WTC11 (cell line): ENCODE measurements at regions not wholly inside any gene's neighbourhood (a gene's known extent, or its start where the extent isn't known, plus 50 kb on each side); places are given as distances from the start of the nearest gene placed in this dataset.

Experiments
- ATAC-seq: fragments of 200-7000 bp; cut with Tn5 transposase; 2 replicates; pipeline ENCODE4 v1.10.0; 2021; ENCODE audit warnings: mild to moderate bottlenecking, moderate library complexity
- CTCF ChIA-PET: fragments of 300-600 bp; sonication (Branson Sonifier 250); formaldehyde crosslinking; loops from one replicate; lab custom pipeline; 2021; ENCODE audit warnings: antibody characterized with exemption; lab: Charles Lee
- POLR2A ChIA-PET: fragments of 350-600 bp; sonication (Branson Sonifier 250); formaldehyde crosslinking; loops from one replicate; lab custom pipeline; 2021; ENCODE audit warnings: antibody characterized with exemption; lab: Charles Lee
- DNase-seq: peaks from one replicate; pipeline ENCODE4 v3.0.0; 2021; ENCODE audit warnings: low spot score
- H3K27ac Mint-ChIP-seq: 2 replicates; pipeline ENCODE4 v1.8.0; 2021; ENCODE audit warnings: mixed read lengths
- H3K27me3 Mint-ChIP-seq: 2 replicates; pipeline ENCODE4 v1.8.0; 2021; ENCODE audit warnings: low read depth, mild to moderate bottlenecking, moderate library complexity, mixed read lengths
- H3K36me3 Mint-ChIP-seq: 2 replicates; pipeline ENCODE4 v1.8.0; 2021; ENCODE audit warnings: mixed read lengths
- H3K4me1 Mint-ChIP-seq: 2 replicates; pipeline ENCODE4 v1.8.0; 2022; ENCODE audit warnings: mixed read lengths
- H3K4me3 Mint-ChIP-seq: 2 replicates; pipeline ENCODE4 v1.8.0; 2021; ENCODE audit warnings: mild to moderate bottlenecking, moderate library complexity, mixed read lengths
- H3K9me3 Mint-ChIP-seq: 2 replicates; pipeline ENCODE4 v1.8.0; 2021; ENCODE audit warnings: mixed read lengths
- ESRRA ChIP-seq: sonication (generic); formaldehyde crosslinking; IDR thresholded peaks from 2 replicates; pipeline ENCODE4 v1.8.1; 2022; ENCODE audit warnings: mild to moderate bottlenecking, missing genetic modification reagents, borderline replicate concordance
- ETV6 ChIP-seq: sonication (generic); formaldehyde crosslinking; IDR thresholded peaks from 2 replicates; pipeline ENCODE4 v1.8.1; 2022; ENCODE audit warnings: mild to moderate bottlenecking, missing genetic modification reagents
- IRF2 ChIP-seq: sonication (generic); formaldehyde crosslinking; IDR thresholded peaks from 2 replicates; pipeline ENCODE4 v1.8.0; 2022; ENCODE audit warnings: low read depth, missing genetic modification reagents, borderline replicate concordance
- MXD4 ChIP-seq: fragments of 250-450 bp; sonication (Bioruptor Pico); IDR thresholded peaks from 2 replicates; pipeline ENCODE4 v1.8.0; 2021; ENCODE audit warnings: mild to moderate bottlenecking, moderate library complexity, borderline replicate concordance
- TEAD4 ChIP-seq: sonication (generic); formaldehyde crosslinking; IDR thresholded peaks from 2 replicates; pipeline ENCODE4 v1.8.0; 2022; ENCODE audit warnings: mild to moderate bottlenecking, missing genetic modification reagents
- USF2 ChIP-seq: sonication (generic); formaldehyde crosslinking; IDR thresholded peaks from 2 replicates; pipeline ENCODE4 v1.8.1; 2023; ENCODE audit warnings: mild to moderate bottlenecking, missing genetic modification reagents, moderate library complexity
- ZBTB21 ChIP-seq: sonication (generic); formaldehyde crosslinking; IDR thresholded peaks from 2 replicates; pipeline ENCODE4 v1.8.1; 2023; ENCODE audit warnings: mild to moderate bottlenecking, missing genetic modification reagents, borderline replicate concordance
- ZBTB43 ChIP-seq: sonication (generic); formaldehyde crosslinking; IDR thresholded peaks from 2 replicates; pipeline ENCODE4 v1.8.1; 2023; ENCODE audit warnings: mild to moderate bottlenecking, missing genetic modification reagents
- ZNF138 ChIP-seq: sonication (generic); formaldehyde crosslinking; conservative IDR thresholded peaks from 2 replicates; pipeline ENCODE4 v1.8.1; 2022; ENCODE audit warnings: mild to moderate bottlenecking, moderate library complexity, missing genetic modification reagents
- ZNF416 ChIP-seq: fragments of 250-450 bp; sonication (Bioruptor Pico); IDR thresholded peaks from 2 replicates; pipeline ENCODE4 v1.9.0; 2021; ENCODE audit warnings: mild to moderate bottlenecking, inconsistent platforms
- ZNF671 ChIP-seq: fragments of 250-450 bp; sonication (Bioruptor Pico); IDR thresholded peaks from 2 replicates; pipeline ENCODE4 v1.8.0; 2021; ENCODE audit warnings: mild to moderate bottlenecking
- TF ChIP-seq, protein P1 (sequence below): sonication (generic); formaldehyde crosslinking; IDR thresholded peaks from 2 replicates; pipeline ENCODE4 v1.8.0; 2023; ENCODE audit warnings: mild to moderate bottlenecking, missing genetic modification reagents
- TF ChIP-seq, protein P2 (sequence below): sonication (generic); formaldehyde crosslinking; IDR thresholded peaks from 2 replicates; pipeline ENCODE4 v1.8.0; 2022; ENCODE audit warnings: mild to moderate bottlenecking, missing genetic modification reagents
- TF ChIP-seq, protein P3 (sequence below): sonication (generic); formaldehyde crosslinking; IDR thresholded peaks from 2 replicates; pipeline ENCODE4 v1.8.1; 2023; ENCODE audit warnings: mild to moderate bottlenecking, moderate library complexity, missing genetic modification reagents
- TF ChIP-seq, protein P4 (sequence below): fragments of 250-450 bp; sonication (Bioruptor Pico); conservative IDR thresholded peaks from 2 replicates; pipeline ENCODE4 v1.9.0; 2021; ENCODE audit warnings: mild to moderate bottlenecking
- TF ChIP-seq, protein P5 (sequence below): fragments of 250-450 bp; sonication (Bioruptor Pico); IDR thresholded peaks from 2 replicates; pipeline ENCODE4 v1.9.0; 2021; ENCODE audit warnings: mild to moderate bottlenecking, borderline replicate concordance
- TF ChIP-seq, protein P6 (sequence below): sonication (generic); formaldehyde crosslinking; IDR thresholded peaks from 2 replicates; pipeline ENCODE4 v1.8.0; 2022; ENCODE audit warnings: mild to moderate bottlenecking, missing genetic modification reagents
- TF ChIP-seq, protein P7 (sequence below): sonication (generic); formaldehyde crosslinking; IDR thresholded peaks from 2 replicates; pipeline ENCODE4 v1.8.1; 2022; ENCODE audit warnings: mild to moderate bottlenecking, moderate library complexity, missing genetic modification reagents

DNA sequence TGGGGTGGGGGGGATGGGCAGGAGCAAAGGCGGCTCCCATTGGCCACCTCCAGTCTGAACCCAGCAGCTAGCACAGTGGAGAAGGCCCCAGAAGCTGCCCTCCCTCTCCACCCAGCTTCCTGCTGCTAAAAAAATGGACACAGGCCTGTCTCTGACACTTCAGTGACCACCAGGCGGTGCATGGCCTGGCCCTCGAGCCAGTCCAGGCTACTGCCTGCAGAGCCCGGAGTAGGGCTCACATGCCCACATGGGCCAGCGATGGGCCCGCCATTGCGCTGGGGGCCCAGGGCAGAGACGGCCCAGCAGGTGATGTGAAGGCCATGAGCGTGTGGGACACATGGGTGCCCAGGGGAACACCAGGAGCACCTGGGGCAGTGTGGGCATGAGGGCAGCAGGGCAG lies 52.1 kb upstream of the NOTCH1 start:
- Mint-ChIP-seq H3K27ac (no peak overlapping the region), H3K9me3 (peaks cover 13% of the 10 kb centered on the region), H3K27me3 (peaks cover 8% of the 10 kb centered on the region), H3K4me1 (peaks cover 20% of the 10 kb centered on the region), H3K4me3 (no peak overlapping the region), H3K36me3 (no peaks in the 10 kb centered on the region)
- POLR2A ChIA-PET, result no interaction called here
- TF ChIP-seq TEAD4 (CRISPR knock-in tag), result no peak
- no peak for TF ChIP-seq ZNF138
- no peak for TF ChIP-seq ZNF671 (CRISPR knock-in tag)
- TF ChIP-seq, protein P1, sequence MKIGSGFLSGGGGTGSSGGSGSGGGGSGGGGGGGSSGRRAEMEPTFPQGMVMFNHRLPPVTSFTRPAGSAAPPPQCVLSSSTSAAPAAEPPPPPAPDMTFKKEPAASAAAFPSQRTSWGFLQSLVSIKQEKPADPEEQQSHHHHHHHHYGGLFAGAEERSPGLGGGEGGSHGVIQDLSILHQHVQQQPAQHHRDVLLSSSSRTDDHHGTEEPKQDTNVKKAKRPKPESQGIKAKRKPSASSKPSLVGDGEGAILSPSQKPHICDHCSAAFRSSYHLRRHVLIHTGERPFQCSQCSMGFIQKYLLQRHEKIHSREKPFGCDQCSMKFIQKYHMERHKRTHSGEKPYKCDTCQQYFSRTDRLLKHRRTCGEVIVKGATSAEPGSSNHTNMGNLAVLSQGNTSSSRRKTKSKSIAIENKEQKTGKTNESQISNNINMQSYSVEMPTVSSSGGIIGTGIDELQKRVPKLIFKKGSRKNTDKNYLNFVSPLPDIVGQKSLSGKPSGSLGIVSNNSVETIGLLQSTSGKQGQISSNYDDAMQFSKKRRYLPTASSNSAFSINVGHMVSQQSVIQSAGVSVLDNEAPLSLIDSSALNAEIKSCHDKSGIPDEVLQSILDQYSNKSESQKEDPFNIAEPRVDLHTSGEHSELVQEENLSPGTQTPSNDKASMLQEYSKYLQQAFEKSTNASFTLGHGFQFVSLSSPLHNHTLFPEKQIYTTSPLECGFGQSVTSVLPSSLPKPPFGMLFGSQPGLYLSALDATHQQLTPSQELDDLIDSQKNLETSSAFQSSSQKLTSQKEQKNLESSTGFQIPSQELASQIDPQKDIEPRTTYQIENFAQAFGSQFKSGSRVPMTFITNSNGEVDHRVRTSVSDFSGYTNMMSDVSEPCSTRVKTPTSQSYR (CRISPR knock-in tag), result no peak
- TF ChIP-seq, protein P2, sequence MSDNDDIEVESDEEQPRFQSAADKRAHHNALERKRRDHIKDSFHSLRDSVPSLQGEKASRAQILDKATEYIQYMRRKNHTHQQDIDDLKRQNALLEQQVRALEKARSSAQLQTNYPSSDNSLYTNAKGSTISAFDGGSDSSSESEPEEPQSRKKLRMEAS (CRISPR knock-in tag), result no peak
- no peak for TF ChIP-seq ESRRA (CRISPR knock-in tag)
- no peak for TF ChIP-seq MXD4
- no peak for TF ChIP-seq ZNF416 (CRISPR knock-in tag)
- no peak for TF ChIP-seq ETV6 (CRISPR knock-in tag)
- TF ChIP-seq, protein P3, sequence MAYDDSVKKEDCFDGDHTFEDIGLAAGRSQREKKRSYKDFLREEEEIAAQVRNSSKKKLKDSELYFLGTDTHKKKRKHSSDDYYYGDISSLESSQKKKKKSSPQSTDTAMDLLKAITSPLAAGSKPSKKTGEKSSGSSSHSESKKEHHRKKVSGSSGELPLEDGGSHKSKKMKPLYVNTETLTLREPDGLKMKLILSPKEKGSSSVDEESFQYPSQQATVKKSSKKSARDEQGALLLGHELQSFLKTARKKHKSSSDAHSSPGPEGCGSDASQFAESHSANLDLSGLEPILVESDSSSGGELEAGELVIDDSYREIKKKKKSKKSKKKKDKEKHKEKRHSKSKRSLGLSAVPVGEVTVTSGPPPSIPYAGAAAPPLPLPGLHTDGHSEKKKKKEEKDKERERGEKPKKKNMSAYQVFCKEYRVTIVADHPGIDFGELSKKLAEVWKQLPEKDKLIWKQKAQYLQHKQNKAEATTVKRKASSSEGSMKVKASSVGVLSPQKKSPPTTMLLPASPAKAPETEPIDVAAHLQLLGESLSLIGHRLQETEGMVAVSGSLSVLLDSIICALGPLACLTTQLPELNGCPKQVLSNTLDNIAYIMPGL (CRISPR knock-in tag), result no peak
- TF ChIP-seq ZBTB43 (CRISPR knock-in tag), result no peak
- TF ChIP-seq, protein P4, sequence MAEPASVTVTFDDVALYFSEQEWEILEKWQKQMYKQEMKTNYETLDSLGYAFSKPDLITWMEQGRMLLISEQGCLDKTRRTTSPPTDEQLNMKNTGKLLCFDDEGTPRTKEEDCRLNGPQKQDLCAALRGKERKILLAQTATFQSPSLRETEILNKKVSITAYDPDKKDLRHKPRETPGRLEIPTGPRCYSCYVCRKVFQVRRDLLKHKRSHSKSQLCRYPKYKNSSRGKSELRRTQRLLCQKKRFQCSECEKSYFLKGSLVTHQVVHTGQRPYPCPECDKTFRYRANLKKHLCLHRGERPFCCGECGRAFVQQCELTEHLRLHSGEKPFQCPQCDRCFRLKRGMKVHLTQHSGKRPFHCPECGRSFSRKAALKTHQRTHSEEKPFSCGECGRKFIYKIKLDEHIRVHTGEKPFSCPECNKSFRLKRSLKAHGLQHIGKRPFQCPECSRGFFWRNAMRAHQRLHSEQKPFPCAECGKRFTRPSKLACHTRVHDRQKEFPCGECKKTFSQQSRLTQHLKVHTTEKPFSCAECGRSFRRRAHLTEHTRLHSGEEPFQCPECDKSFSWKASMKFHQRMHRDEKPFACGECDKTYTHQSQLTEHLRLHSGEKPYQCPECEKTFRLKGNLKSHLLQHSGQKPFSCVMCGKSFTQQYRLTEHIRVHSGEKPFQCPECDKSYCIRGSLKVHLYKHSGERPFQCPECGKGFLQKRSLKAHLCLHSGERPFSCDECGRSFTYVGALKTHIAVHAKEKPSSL (CRISPR knock-in tag), result no peak
- TF ChIP-seq, protein P5, sequence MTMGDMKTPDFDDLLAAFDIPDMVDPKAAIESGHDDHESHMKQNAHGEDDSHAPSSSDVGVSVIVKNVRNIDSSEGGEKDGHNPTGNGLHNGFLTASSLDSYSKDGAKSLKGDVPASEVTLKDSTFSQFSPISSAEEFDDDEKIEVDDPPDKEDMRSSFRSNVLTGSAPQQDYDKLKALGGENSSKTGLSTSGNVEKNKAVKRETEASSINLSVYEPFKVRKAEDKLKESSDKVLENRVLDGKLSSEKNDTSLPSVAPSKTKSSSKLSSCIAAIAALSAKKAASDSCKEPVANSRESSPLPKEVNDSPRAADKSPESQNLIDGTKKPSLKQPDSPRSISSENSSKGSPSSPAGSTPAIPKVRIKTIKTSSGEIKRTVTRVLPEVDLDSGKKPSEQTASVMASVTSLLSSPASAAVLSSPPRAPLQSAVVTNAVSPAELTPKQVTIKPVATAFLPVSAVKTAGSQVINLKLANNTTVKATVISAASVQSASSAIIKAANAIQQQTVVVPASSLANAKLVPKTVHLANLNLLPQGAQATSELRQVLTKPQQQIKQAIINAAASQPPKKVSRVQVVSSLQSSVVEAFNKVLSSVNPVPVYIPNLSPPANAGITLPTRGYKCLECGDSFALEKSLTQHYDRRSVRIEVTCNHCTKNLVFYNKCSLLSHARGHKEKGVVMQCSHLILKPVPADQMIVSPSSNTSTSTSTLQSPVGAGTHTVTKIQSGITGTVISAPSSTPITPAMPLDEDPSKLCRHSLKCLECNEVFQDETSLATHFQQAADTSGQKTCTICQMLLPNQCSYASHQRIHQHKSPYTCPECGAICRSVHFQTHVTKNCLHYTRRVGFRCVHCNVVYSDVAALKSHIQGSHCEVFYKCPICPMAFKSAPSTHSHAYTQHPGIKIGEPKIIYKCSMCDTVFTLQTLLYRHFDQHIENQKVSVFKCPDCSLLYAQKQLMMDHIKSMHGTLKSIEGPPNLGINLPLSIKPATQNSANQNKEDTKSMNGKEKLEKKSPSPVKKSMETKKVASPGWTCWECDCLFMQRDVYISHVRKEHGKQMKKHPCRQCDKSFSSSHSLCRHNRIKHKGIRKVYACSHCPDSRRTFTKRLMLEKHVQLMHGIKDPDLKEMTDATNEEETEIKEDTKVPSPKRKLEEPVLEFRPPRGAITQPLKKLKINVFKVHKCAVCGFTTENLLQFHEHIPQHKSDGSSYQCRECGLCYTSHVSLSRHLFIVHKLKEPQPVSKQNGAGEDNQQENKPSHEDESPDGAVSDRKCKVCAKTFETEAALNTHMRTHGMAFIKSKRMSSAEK (CRISPR knock-in tag), result no peak
- TF ChIP-seq ZBTB21, result no peak
- TF ChIP-seq, protein P6, sequence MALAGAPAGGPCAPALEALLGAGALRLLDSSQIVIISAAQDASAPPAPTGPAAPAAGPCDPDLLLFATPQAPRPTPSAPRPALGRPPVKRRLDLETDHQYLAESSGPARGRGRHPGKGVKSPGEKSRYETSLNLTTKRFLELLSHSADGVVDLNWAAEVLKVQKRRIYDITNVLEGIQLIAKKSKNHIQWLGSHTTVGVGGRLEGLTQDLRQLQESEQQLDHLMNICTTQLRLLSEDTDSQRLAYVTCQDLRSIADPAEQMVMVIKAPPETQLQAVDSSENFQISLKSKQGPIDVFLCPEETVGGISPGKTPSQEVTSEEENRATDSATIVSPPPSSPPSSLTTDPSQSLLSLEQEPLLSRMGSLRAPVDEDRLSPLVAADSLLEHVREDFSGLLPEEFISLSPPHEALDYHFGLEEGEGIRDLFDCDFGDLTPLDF (CRISPR knock-in tag), result no peak
- TF ChIP-seq IRF2 (CRISPR knock-in tag), result no peak
- TF ChIP-seq, protein P7, sequence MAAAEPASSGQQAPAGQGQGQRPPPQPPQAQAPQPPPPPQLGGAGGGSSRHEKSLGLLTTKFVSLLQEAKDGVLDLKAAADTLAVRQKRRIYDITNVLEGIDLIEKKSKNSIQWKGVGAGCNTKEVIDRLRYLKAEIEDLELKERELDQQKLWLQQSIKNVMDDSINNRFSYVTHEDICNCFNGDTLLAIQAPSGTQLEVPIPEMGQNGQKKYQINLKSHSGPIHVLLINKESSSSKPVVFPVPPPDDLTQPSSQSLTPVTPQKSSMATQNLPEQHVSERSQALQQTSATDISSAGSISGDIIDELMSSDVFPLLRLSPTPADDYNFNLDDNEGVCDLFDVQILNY (CRISPR knock-in tag), result no peak
- no peak for TF ChIP-seq USF2 (CRISPR knock-in tag)
- ATAC-seq (no peak), DNase-seq (no peak)
- CTCF ChIA-PET, result interaction anchor here (0.7 to 1.0 kb wide), 3 partner anchors 9 to 30 kb away, joined by 3 to 4 read pairs (median 3); no protein-coding TSS in a partner anchor
